ENCODE measurements at regions not wholly inside any gene's neighbourhood (a gene's known extent, or its start where the extent isn't known, plus 50 kb on each side); places are given as distances from the start of the nearest gene placed in this dataset.

DNA sequence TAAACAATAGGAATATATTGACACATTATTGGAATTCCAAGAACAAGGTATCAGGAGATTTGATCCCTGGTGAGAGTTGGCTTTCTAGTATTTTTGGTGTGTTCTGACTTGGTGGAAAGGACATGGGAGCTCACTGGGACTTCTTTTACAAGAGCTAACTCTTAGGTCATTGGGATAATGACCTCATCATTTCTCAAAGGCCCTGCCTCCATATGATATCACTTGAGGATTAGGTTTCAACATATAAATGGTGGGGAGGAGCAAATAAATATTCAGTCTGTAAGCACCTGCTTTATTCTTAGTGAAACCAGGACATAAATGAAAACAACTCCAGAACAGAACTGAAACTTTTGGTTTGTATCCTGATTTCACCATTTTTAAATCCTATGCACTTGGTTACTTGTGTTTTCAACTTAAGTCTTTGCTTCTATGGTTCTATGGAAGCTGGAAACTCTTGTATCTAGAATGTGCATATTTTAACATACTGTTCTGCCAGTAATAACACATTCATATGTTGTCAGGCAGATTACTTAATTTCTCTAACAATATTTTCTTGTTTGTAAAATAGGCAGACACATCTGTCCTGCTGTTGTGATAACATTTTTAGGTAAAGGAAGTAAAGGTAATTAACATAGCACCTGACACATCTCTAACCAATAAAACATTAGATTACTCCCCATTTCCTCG lies 1527.7 kb upstream of the CDH8 start:
- TF ChIP-seq, protein P1, sequence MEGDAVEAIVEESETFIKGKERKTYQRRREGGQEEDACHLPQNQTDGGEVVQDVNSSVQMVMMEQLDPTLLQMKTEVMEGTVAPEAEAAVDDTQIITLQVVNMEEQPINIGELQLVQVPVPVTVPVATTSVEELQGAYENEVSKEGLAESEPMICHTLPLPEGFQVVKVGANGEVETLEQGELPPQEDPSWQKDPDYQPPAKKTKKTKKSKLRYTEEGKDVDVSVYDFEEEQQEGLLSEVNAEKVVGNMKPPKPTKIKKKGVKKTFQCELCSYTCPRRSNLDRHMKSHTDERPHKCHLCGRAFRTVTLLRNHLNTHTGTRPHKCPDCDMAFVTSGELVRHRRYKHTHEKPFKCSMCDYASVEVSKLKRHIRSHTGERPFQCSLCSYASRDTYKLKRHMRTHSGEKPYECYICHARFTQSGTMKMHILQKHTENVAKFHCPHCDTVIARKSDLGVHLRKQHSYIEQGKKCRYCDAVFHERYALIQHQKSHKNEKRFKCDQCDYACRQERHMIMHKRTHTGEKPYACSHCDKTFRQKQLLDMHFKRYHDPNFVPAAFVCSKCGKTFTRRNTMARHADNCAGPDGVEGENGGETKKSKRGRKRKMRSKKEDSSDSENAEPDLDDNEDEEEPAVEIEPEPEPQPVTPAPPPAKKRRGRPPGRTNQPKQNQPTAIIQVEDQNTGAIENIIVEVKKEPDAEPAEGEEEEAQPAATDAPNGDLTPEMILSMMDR (conservative IDR thresholded peaks at IDR 0.05; ENCODE audit: low read depth, low read length), result no peak
- no peak overlapping the region for H3K4me3 ChIP-seq (ENCODE audit: low read depth, low read length)
- no peak for DNase-seq (ENCODE audit: low read depth)

DNA sequence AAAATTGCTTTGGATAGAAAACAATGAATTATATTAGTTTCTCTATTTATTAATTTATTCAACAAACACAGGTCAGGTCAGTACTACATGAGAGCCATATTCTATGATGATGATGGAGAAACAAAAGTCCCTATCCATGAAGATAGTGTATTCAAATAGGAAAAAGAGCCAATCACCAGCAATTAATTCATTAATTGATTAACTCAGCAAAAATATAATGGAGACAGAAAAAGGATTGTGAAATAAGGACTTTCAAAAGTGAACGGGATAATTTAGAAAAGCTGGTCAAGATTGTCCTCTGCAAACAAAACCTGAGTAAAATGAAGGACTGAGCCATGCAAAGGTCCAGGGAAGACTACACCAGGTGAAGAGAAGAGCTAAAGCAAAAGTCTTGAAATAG lies 1517.7 kb upstream of the CDH8 start:
- TF ChIP-seq, protein P1 (conservative IDR thresholded peaks at IDR 0.05; ENCODE audit: low read depth, low read length), result no peak
- no peak for DNase-seq (ENCODE audit: low read depth)
- H3K4me3 ChIP-seq (ENCODE audit: low read depth, low read length), result no peak overlapping the region

DNA sequence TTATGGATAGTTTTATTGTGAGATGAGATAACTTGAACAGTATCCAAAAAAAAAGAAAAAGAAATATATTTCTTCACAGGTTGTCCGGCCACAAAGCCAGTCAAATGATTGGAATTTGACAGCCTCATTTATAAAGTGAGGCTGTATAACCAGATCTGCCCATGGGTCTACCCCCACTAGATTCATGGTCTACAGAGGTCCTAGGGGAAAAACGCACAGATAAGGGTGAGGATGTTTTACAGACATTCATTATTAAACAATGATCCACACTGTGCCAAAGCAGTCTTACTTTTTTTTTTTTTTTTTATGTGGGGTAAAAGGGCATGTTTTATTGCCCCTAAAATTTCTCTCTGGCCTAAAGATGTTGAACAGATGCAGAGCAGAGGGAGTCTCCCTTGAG lies 1503.0 kb upstream of the CDH8 start:
- no peak for DNase-seq (ENCODE audit: low read depth)
- TF ChIP-seq, protein P1 (conservative IDR thresholded peaks at IDR 0.05; ENCODE audit: low read depth, low read length), result no peak
- no peak overlapping the region for H3K4me3 ChIP-seq (ENCODE audit: low read depth, low read length)

DNA sequence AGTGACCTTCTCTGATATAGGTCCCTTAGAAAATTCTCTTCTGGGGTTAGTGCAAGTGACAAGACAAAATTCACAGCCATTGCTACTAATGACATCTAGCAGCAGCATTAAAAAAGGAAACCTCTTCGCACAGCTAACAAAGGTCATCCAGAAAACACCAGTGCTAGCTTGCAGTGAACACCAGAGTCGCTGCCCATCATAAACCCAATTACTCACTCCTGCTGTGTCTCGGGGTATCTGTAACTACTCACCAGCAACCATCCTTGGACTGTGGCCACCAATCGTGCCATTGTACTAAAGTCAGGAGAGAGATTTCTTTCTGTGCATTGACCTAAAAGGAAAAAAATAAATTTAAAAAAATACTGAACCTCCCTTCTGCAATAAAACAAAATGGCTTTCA lies 1494.7 kb upstream of the CDH8 start:
- TF ChIP-seq, protein P1 (conservative IDR thresholded peaks at IDR 0.05; ENCODE audit: low read depth, low read length), result no peak
- no peak overlapping the region for H3K4me3 ChIP-seq (ENCODE audit: low read depth, low read length)
- no peak for DNase-seq (ENCODE audit: low read depth)

DNA sequence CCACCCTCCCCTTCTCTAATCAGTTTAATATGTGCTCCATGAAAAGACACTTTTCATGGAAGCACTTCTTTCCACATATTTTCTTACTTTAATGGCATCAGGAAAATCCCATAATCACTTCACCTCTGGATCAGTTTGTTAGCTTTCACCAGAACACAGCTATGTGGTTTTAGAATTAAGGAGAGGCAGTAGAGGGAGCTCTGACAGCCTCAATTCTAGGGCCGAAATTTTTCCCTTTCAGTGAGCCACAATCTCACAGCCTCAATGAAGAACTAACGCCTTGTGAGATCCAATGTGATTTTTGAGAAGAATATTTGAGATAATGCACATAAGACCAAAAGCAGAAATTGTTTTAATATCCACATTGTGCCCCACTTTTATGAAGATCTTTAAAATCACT lies 1494.0 kb upstream of the CDH8 start:
- TF ChIP-seq, protein P1 (conservative IDR thresholded peaks at IDR 0.05; ENCODE audit: low read depth, low read length), result peak; percentile 19
- H3K4me3 ChIP-seq (ENCODE audit: low read depth, low read length), result no peak overlapping the region
- no peak for DNase-seq (ENCODE audit: low read depth)

DNA sequence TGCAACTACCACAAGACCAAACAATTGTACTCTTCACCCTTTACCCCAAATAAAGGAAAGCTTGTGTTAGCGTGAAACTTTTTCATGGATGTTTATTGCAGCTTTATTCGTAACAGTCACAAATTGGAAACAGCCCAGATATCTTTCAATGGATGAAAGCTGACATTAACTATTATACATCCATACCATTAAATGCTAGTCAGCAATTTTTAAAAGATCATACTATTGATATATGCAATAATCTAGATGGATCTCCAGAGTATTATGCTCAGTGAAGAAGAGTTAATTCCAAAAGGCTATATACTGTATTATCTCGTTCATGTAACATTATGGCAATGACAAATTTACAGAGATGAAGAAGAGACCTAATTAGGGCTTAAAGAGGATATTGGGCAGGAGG lies 1491.2 kb upstream of the CDH8 start:
- TF ChIP-seq, protein P1 (conservative IDR thresholded peaks at IDR 0.05; ENCODE audit: low read depth, low read length), result no peak
- no peak overlapping the region for H3K4me3 ChIP-seq (ENCODE audit: low read depth, low read length)
- DNase-seq (ENCODE audit: low read depth), result no peak

DNA sequence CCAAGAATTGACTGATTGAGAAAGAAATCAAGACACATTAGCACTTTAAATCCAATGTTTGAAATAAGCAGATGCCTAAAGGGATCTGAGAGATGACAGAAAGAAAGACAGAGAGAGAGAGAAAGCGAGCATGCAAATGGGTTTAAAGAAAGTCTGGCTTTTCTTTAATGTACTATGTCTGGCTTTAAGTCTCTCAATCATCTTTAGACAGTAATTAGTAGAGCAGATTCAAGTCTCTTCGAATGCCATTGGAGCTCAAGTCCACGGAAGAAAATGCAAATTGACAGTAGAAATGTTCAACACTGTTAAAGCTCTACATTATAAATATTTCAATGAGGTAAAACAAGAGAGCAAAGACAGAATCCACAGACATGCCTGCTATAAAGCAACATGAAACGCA lies 1480.2 kb upstream of the CDH8 start:
- TF ChIP-seq, protein P1 (conservative IDR thresholded peaks at IDR 0.05; ENCODE audit: low read depth, low read length), result no peak
- no peak overlapping the region for H3K4me3 ChIP-seq (ENCODE audit: low read depth, low read length)
- no peak for DNase-seq (ENCODE audit: low read depth)
